Endothelial cell of umbilical vein (primary cell): ENCODE measurements at regions not wholly inside any gene's neighbourhood (a gene's known extent, or its start where the extent isn't known, plus 50 kb on each side); places are given as distances from the start of the nearest gene placed in this dataset.

ENCODE experiments used
- EZH2 ChIP-seq: IDR thresholded peaks from 2 replicates; pipeline ENCODE4 v1.6.1; 2012; ENCODE audit warnings: borderline replicate concordance, low read depth, mild to moderate bottlenecking, moderate library complexity, low read length, inconsistent platforms; ENCODE audit not compliant: severe bottlenecking
- FOS ChIP-seq: IDR thresholded peaks from 2 replicates; pipeline ENCODE4 v1.6.1; 2011; ENCODE audit warnings: mild to moderate bottlenecking, low read length, moderate library complexity, borderline replicate concordance; ENCODE audit not compliant: insufficient read depth
- GATA2 ChIP-seq: IDR thresholded peaks from 2 replicates; pipeline ENCODE4 v1.7.0; 2011; ENCODE audit warnings: low read depth, mild to moderate bottlenecking, moderate library complexity, mixed read lengths, low read length; ENCODE audit not compliant: insufficient read length, insufficient read depth
- JUN ChIP-seq: IDR thresholded peaks from 2 replicates; pipeline ENCODE4 v1.6.1; 2011; ENCODE audit warnings: borderline replicate concordance, low read depth; ENCODE audit not compliant: insufficient read length, insufficient read depth
- MYC ChIP-seq: IDR thresholded peaks from one replicate; pipeline ENCODE4 v1.6.1; 2011; ENCODE audit warnings: mild to moderate bottlenecking, low read depth, low read length
- POLR2A ChIP-seq: IDR thresholded peaks from 2 replicates; pipeline ENCODE4 v1.6.1; 2012; ENCODE audit warnings: low read depth, mild to moderate bottlenecking, control low read depth, low read length
- POLR2AphosphoS5 ChIP-seq: IDR thresholded peaks from 2 replicates; pipeline ENCODE4 v1.6.1; 2012; ENCODE audit warnings: low read depth, mild to moderate bottlenecking, control low read depth, low read length, moderate library complexity; ENCODE audit not compliant: insufficient read depth
- TF ChIP-seq, protein P1 (sequence below), 2 donors: IDR thresholded peaks; 1 replicate in 1 of 2; 2 replicates in 1 of 2; pipeline ENCODE4 v1.5.1; 2011; ENCODE audit warnings: low read length in 2 of 2, mild to moderate bottlenecking in 2 of 2, moderate library complexity in 2 of 2, control low read depth in 1 of 2, inconsistent platforms in 1 of 2, low read depth in 1 of 2; ENCODE audit not compliant: insufficient read depth in 1 of 2; ENCODE audit errors: extremely low read depth in 1 of 2
- TF ChIP-seq, protein P2 (sequence below): IDR thresholded peaks from 2 replicates; pipeline ENCODE4 v1.6.1; 2011; ENCODE audit not compliant: insufficient read depth, insufficient read length

DNA sequence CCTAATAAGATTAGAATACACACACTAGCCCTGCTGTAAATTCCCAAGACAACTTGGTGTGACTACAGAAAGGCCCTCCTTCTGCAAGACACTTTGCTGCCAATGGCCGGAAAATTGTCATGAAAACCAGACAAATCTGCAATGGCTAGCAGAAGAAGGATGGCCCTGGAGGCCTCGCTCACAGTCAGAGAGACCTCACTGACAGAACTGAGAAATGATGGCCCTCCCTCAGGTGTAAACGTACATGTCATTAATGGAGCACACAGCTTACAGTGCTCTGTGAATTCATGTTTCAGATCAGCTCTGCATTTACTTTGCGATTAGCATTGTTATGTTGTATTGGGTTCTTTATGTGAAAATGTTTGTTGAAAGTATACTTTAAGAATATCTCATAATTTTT, 202.9 kb upstream of the N4BP1 start:
- TF ChIP-seq, protein P1, sequence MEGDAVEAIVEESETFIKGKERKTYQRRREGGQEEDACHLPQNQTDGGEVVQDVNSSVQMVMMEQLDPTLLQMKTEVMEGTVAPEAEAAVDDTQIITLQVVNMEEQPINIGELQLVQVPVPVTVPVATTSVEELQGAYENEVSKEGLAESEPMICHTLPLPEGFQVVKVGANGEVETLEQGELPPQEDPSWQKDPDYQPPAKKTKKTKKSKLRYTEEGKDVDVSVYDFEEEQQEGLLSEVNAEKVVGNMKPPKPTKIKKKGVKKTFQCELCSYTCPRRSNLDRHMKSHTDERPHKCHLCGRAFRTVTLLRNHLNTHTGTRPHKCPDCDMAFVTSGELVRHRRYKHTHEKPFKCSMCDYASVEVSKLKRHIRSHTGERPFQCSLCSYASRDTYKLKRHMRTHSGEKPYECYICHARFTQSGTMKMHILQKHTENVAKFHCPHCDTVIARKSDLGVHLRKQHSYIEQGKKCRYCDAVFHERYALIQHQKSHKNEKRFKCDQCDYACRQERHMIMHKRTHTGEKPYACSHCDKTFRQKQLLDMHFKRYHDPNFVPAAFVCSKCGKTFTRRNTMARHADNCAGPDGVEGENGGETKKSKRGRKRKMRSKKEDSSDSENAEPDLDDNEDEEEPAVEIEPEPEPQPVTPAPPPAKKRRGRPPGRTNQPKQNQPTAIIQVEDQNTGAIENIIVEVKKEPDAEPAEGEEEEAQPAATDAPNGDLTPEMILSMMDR (IDR thresholded peaks at IDR 0.05; ENCODE audit: extremely low read depth in 1 of 2, insufficient read depth in 1 of 2, low read depth in 1 of 2, low read length in 2 of 2): no peak
- TF ChIP-seq POLR2A: no peak
- no peak for TF ChIP-seq POLR2AphosphoS5
- TF ChIP-seq EZH2: no peak
- TF ChIP-seq GATA2: no peak
- TF ChIP-seq, protein P2, sequence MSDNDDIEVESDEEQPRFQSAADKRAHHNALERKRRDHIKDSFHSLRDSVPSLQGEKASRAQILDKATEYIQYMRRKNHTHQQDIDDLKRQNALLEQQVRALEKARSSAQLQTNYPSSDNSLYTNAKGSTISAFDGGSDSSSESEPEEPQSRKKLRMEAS: no peak
- TF ChIP-seq FOS: no peak
- TF ChIP-seq JUN: no peak
- TF ChIP-seq MYC: no peak
